Muscle layer of colon (tissue), 2 donors: ENCODE measurements at regions not wholly inside any gene's neighbourhood (a gene's known extent, or its start where the extent isn't known, plus 50 kb on each side); places are given as distances from the start of the nearest gene placed in this dataset.
A peak's percentile ranks its signal among the peaks of the same experiment; 100 is the strongest.

Source experiments
- H3K27ac ChIP-seq: one replicate; pipeline ENCODE4 v1.7.0; 2013; ENCODE audit warnings: low read depth, mild to moderate bottlenecking, low read length, moderate library complexity
- H3K27me3 ChIP-seq, 2 donors: one replicate each; pipeline ENCODE4 v1.7.0; 2013; ENCODE audit warnings: low read length in 2 of 2, mild to moderate bottlenecking in 2 of 2; ENCODE audit not compliant: insufficient read depth in 2 of 2, control insufficient read depth in 1 of 2
- H3K36me3 ChIP-seq: one replicate; pipeline ENCODE4 v1.7.0; 2013; ENCODE audit warnings: mild to moderate bottlenecking, low read length; ENCODE audit not compliant: insufficient read depth
- H3K4me1 ChIP-seq: one replicate; pipeline ENCODE4 v1.7.0; 2013; ENCODE audit warnings: mild to moderate bottlenecking, low read length; ENCODE audit not compliant: insufficient read depth
- H3K4me3 ChIP-seq, 2 donors: one replicate each; pipeline ENCODE4 v1.7.0; 2013; ENCODE audit warnings: low read length in 2 of 2, low read depth in 1 of 2, mild to moderate bottlenecking in 1 of 2, moderate library complexity in 1 of 2
- H3K9ac ChIP-seq: one replicate; pipeline ENCODE4 v1.7.0; 2013; ENCODE audit warnings: low read length
- H3K9me3 ChIP-seq: one replicate; pipeline ENCODE4 v1.7.0; 2013; ENCODE audit warnings: mild to moderate bottlenecking, low read length
- donor health status: abdominal sarcoma.
- donor health status: Adenocarcinoma of cecum.

DNA sequence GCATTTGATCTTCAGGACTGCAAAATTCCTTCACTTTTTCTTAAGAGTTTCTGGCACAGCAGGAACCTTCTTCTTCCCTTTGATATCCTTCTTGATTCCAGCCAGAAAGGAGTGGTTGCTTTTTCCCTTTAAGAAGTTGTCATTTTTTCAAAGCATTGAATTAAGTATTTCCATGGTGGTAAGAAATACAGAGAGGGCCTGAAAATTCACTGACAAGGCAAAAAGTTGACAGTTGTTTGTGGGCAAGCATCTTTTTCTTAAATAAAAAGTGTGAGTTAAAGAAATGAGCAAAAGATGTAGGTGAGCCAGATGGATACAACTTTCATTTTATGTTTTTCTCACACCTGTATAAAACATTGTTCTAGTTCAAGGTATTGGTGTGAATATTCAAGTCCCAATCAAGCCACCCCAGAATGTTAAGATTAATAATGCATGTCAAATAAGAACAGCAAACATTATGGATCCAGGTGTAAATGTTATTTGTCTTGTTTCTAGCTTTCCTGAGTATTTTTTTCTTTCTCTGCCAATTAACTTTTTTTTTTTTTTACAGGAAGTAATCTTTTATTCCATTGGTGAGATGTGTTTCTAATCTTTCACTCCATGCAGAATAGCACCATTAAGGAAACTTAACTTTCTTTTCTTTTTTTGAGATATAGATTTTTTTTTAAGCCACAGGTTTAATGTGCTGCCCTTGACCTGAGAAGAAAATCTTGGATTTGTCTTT, 334.3 kb upstream of the SEMA3A start:
- Histone ChIP-seq H3K27me3 (no peaks in the 10 kb centered on the region), H3K27ac (peak overlapping the region; percentile 1), H3K36me3 (no peaks in the 10 kb centered on the region), H3K9me3 (no peaks in the 10 kb centered on the region), H3K4me1 (peaks cover 10% of the 10 kb centered on the region), H3K4me3 (no peak overlapping the region), H3K9ac (no peak overlapping the region)

DNA sequence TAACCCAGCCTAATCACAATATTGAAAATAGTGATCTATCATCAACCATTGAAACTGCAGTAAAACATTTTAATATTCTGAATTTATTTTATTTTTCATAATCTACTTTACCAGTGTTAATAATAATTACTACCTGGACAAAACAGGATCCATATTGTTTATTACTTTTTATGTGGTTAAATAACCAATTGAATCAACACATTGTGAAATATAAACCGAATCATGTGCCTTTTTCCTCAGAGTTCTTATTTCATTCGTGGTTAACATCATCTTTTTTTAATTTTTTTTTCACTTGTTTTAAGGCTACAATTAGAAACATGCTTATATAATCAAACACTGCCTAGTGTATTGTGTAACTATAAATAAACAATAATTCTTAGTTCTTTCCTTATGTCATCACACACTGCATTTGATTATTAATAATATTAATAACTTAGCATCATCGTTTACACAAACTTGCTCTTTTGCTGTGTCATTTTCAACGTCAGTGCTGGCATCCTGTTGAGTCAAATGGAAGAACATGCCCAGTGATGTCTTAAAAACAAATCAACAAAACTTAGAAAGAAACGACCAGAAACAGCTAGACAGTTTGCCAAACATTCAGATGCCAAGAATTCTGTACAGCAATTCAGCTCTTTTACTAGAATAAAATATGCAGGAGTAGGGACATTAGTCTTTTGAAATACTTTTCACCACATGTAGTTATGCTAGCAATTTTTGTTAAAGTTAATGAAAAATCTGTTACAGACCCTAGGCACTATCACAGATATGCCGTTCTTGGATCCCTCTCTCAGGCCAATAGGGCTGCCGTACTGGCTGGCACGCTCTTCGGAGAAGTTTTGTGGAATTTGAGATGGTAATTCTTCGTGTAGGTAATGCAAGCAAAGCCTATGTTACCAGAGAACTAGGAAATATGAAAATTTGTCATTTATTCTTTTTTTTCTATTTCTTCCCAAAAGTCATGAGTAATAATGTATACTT, 330.4 kb upstream of the SEMA3A start:
- no peaks in the 10 kb centered on the region for H3K27me3 ChIP-seq
- no peak overlapping the region for H3K9ac ChIP-seq
- H3K27ac ChIP-seq = no peak overlapping the region
- no peaks in the 10 kb centered on the region for H3K36me3 ChIP-seq
- no peak overlapping the region for H3K4me3 ChIP-seq
- H3K4me1 ChIP-seq = peaks cover 7% of the 10 kb centered on the region
- no peaks in the 10 kb centered on the region for H3K9me3 ChIP-seq

DNA sequence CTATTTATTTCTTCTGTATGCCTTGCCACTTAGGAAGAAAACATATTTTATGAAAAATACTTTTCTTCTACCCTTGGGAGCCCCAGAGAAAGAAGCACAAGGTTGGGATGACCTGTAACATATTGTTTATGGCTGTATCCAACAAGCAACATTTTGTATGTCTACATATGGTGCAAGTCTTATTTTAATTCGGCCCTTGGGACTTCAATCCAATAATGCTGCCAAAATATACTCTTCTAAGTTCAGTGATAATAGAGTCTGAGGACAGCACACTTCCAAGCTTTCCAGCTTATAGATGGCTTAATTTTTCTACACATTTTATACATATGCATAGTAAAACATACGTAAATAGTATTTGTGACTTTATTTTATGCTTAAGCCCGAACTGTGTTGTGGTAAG, 318.5 kb upstream of the SEMA3A start:
- H3K27ac ChIP-seq = no peak overlapping the region
- H3K36me3 ChIP-seq = no peaks in the 10 kb centered on the region
- no peak overlapping the region for H3K4me3 ChIP-seq

DNA sequence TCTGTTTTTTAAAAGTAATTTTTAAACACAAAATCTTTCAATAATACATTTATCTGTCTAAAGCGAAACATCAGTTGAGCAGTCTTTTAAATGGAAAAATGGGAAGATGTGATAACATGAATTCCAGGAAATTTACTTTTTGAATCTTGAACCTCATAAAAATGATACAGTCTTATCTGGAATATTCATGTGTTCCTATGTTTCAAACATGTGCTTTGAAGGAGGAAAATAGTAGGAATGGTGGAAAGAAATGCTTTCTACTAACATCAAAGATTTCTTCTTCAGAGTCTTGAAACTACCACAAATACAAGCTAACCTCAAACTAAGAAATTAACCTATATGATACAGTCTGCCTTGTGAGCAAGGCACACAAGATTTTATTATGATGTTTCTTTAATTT, 317.5 kb upstream of the SEMA3A start:
- H3K27ac ChIP-seq = no peak overlapping the region
- H3K4me3 ChIP-seq = no peak overlapping the region
- H3K27me3 ChIP-seq = no peaks in the 10 kb centered on the region
- H3K4me1 ChIP-seq = peaks cover 19% of the 10 kb centered on the region
- H3K9ac ChIP-seq = no peak overlapping the region
- H3K36me3 ChIP-seq = no peaks in the 10 kb centered on the region
- H3K9me3 ChIP-seq = no peaks in the 10 kb centered on the region

More for the DNA sequence above, 318.5 kb upstream of the SEMA3A start:
- Histone ChIP-seq H3K9ac (no peak overlapping the region), H3K9me3 (no peaks in the 10 kb centered on the region), H3K27me3 (no peaks in the 10 kb centered on the region), H3K4me1 (peaks cover 19% of the 10 kb centered on the region)

DNA sequence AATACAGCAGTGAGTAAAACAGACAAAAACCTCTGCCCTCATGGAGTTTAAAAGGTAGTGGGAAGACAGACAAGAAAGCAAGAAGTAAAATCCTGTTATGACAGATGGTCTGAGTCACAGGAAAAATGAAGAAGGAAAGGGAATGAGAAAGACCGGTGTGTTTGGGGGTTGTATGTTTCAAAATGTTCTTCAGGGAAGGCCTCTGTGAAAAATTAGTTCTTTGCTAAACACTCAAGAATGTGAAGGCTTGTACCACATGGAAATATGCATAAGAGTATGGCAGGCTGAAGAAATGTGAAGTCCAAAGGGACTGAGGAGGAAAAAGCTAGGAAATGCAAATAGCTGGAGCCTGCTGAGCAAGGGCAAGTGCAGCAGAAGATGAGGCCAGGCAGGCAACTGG, 315.9 kb upstream of the SEMA3A start:
- Histone ChIP-seq H3K9ac (no peak overlapping the region), H3K27me3 (no peaks in the 10 kb centered on the region), H3K36me3 (no peaks in the 10 kb centered on the region), H3K4me1 (peaks cover 19% of the 10 kb centered on the region), H3K4me3 (no peak overlapping the region), H3K9me3 (no peaks in the 10 kb centered on the region), H3K27ac (no peak overlapping the region)

DNA sequence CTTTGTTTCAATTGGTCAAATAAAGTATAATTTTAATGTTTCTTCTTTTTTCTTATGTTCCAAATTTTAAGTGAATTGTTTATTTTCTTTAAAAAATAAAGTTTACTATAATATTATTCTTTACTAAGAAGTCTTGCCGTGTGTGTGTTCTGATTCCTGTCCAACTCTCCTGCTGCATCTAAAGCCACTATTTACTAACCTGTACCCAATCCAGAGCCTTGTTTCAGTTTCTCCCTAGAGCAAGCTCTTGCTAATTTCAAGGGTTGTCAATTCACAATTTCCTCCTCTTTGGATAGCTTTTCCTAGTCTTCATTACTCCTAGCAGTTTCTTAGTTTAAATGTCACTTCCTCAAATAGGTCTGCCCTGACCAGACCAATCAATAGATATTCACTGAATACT, 314.9 kb upstream of the SEMA3A start:
- Histone ChIP-seq H3K9me3 (no peaks in the 10 kb centered on the region), H3K9ac (no peak overlapping the region), H3K4me3 (no peak overlapping the region), H3K36me3 (no peaks in the 10 kb centered on the region), H3K4me1 (peaks cover 12% of the 10 kb centered on the region), H3K27me3 (no peaks in the 10 kb centered on the region), H3K27ac (no peak overlapping the region)

DNA sequence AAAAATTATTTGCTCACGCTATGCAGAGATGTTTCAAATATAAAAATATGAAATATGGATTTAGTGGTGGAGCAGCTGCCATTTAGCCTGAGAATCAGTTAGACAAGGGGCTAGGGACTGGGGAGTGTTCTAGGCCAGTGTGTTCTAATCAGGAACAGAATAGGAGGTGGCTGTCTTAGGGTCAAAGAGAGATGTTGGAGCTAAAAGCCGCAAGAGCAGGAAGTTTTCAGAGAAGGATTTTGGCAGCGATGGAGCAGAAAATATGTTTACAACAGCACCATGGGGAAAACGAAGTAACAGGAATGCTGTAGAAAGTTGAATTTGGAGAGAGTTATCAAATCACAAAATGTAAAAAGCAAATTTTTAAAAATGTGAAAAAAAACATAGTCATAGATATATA, 314.0 kb upstream of the SEMA3A start:
- Histone ChIP-seq H3K4me3 (no peak overlapping the region), H3K36me3 (no peaks in the 10 kb centered on the region), H3K9me3 (no peaks in the 10 kb centered on the region), H3K9ac (no peak overlapping the region), H3K4me1 (peaks cover 9% of the 10 kb centered on the region), H3K27me3 (no peaks in the 10 kb centered on the region), H3K27ac (no peak overlapping the region)

DNA sequence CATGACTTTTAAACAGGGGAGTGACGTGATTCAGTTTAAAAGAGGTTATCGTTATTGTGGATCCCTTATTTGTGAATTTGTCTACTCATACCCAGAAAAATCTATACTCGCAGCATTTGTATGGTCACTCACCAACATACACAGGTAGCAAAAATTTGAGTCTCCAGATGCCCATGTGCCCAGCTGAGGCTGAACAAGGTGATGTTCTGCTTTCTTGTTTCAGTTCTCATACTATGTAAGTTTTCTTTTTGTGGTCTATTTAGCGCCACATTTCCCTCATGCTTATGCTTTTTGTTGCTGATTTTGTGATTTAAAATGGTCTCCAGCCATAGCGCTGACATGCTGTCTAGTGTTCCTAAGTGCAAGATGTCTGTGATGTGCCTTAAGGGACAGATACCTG, 312.9 kb upstream of the SEMA3A start:
- Histone ChIP-seq H3K4me1 (peaks cover 3% of the 10 kb centered on the region), H3K36me3 (no peaks in the 10 kb centered on the region), H3K27ac (no peak overlapping the region), H3K27me3 (no peaks in the 10 kb centered on the region), H3K4me3 (no peak overlapping the region), H3K9ac (no peak overlapping the region), H3K9me3 (no peaks in the 10 kb centered on the region)

DNA sequence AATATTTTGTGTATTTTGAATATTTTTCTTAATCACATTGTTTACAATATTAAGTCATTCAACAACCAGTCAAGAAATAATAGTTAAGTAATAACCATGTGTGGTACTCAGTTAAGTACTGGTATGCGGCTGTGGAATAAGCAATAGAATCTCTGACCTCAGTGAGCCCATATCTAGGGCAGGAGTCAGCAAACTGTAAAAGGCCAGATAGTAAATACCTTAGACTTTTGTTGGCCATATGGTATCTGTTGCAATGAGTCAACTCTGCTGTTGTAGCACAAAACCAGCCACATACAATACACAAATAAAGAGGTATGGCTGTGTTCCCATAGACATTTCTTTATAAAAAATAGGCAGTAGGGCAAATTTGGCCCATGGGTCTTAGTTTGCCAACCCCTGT, 311.6 kb upstream of the SEMA3A start:
- H3K27ac ChIP-seq = no peak overlapping the region
- peaks cover 8% of the 10 kb centered on the region for H3K4me1 ChIP-seq
- H3K4me3 ChIP-seq = no peak overlapping the region
- no peak overlapping the region for H3K9ac ChIP-seq
- H3K9me3 ChIP-seq = no peaks in the 10 kb centered on the region
- no peaks in the 10 kb centered on the region for H3K36me3 ChIP-seq
- no peaks in the 10 kb centered on the region for H3K27me3 ChIP-seq

DNA sequence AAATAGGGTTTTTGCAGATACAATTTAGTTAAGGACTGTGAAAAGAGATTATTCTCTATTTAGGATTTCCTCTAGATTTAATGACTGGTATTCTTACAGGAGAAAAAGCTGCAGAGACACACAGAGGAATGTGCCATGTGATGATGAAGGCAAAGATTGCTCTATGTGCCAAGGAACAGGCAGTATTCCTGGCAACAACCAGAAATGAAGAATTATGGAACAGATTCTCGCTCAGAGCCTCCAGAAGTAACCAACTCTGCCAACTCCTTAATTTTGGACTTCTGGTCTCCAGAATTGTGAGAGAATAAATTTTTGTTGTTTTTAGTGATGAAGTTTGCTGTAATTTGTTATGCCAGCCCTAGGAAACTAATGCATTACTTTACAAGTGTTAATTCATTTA, 307.6 kb upstream of the SEMA3A start:
- Histone ChIP-seq H3K36me3 (no peaks in the 10 kb centered on the region), H3K27ac (no peak overlapping the region), H3K9me3 (no peaks in the 10 kb centered on the region), H3K27me3 (no peaks in the 10 kb centered on the region), H3K4me3 (no peak overlapping the region), H3K9ac (no peak overlapping the region), H3K4me1 (peaks cover 12% of the 10 kb centered on the region)

DNA sequence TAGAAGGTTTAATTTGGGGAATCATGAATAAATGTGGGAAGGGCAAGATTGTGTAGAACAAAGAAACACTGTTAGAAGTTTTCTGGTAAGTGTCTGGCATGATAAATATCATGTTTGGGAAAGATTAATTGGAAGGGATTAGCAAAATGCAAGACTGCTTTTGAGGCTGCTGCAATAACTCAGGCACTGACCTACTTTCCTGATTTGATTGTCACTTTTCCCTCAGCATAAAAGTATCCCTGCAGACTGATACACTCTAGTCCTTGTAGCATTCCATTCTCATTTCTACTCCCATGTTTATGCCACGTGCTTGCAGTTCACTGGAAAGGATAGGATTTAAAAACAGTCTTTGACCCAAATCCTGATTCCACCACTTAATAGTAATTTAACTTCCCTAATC, 303.3 kb upstream of the SEMA3A start:
- H3K9me3 ChIP-seq = no peaks in the 10 kb centered on the region
- no peak overlapping the region for H3K27ac ChIP-seq
- no peak overlapping the region for H3K4me3 ChIP-seq
- peaks cover 12% of the 10 kb centered on the region for H3K4me1 ChIP-seq
- H3K9ac ChIP-seq = no peak overlapping the region
- no peaks in the 10 kb centered on the region for H3K27me3 ChIP-seq
- no peaks in the 10 kb centered on the region for H3K36me3 ChIP-seq
